ENCODE measurements at regions not wholly inside any gene's neighbourhood (a gene's known extent, or its start where the extent isn't known, plus 50 kb on each side); places are given as distances from the start of the nearest gene placed in this dataset.

DNA sequence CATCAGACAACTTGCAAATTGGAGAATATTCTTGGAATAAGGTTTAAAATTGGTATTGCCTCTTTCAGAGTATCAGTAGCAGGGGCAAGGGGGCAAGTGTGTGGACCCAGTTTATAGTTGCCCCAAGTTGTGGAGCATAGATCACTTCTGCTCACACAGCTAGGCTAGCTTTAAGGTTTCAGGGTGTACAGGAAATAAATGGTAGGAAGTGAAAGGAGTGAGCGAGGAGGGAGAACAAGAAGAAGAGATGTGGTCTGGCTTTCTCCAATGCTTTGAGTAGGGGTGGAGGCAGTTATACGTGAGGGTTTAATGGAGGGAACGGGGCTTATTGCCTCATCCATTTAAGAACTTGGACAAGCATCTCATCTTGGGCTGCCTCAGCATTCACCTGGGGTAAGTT lies 290.0 kb upstream of the CFAP20DC start:
- TF ChIP-seq, protein P1, sequence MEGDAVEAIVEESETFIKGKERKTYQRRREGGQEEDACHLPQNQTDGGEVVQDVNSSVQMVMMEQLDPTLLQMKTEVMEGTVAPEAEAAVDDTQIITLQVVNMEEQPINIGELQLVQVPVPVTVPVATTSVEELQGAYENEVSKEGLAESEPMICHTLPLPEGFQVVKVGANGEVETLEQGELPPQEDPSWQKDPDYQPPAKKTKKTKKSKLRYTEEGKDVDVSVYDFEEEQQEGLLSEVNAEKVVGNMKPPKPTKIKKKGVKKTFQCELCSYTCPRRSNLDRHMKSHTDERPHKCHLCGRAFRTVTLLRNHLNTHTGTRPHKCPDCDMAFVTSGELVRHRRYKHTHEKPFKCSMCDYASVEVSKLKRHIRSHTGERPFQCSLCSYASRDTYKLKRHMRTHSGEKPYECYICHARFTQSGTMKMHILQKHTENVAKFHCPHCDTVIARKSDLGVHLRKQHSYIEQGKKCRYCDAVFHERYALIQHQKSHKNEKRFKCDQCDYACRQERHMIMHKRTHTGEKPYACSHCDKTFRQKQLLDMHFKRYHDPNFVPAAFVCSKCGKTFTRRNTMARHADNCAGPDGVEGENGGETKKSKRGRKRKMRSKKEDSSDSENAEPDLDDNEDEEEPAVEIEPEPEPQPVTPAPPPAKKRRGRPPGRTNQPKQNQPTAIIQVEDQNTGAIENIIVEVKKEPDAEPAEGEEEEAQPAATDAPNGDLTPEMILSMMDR (conservative IDR thresholded peaks at IDR 0.05): no peak
- Mint-ChIP-seq H3K27me3 (ENCODE audit: insufficient read depth) (peaks cover 1% of the 10 kb centered on the region), H3K36me3 (ENCODE audit: low read depth) (no peaks in the 10 kb centered on the region), H3K4me1 (peaks cover 3% of the 10 kb centered on the region), H3K4me3 (no peak overlapping the region), H3K9me3 (no peaks in the 10 kb centered on the region), H3K27ac (no peak overlapping the region)
- Histone ChIP-seq H3K9me3 (ENCODE audit: control insufficient read depth, low read length) (no peaks in the 10 kb centered on the region), H3K27ac (ENCODE audit: low read depth, low read length) (no peak overlapping the region), H3K4me3 (ENCODE audit: low read length) (no peak overlapping the region), H3K27me3 (ENCODE audit: control insufficient read depth, insufficient read depth, low read length, poor library complexity, severe bottlenecking) (no peaks in the 10 kb centered on the region), H3K4me1 (ENCODE audit: control insufficient read depth, insufficient read depth, low read length) (no peaks in the 10 kb centered on the region), H3K9ac (ENCODE audit: extremely low read depth, low read length, poor library complexity, severe bottlenecking) (no peak overlapping the region), H3K36me3 (ENCODE audit: control insufficient read depth, insufficient read depth, low read length) (no peaks in the 10 kb centered on the region)
- 85 to 100% methylated on average over 2 to 3 of the region's 3 CpGs for WGBS, 2 experiments (ENCODE audit: insufficient coverage in 1 of 2, insufficient read length in 1 of 2)
- no peak for DNase-seq

DNA sequence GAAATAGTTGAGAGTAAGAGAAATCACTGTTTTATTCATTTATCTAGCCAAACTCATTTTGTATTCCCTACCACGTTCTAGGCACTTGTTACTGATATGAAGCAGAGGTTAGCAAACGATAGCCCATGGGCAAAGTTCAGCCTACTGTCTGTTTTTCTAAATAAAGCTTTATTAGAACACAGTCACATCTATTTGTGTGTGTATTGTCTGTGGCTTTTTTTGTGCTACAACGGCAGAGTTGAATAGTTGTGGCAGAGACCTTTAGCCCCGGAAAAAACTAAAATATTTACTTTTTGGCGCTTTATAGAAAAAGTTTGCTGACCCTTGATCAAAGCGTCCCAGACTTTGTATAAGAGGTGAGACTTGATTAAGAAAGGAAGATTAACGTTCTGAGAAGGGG lies 289.1 kb upstream of the CFAP20DC start:
- Mint-ChIP-seq H3K27ac (no peak overlapping the region), H3K4me3 (no peak overlapping the region), H3K9me3 (peaks cover 2% of the 10 kb centered on the region), H3K4me1 (peaks cover 3% of the 10 kb centered on the region), H3K36me3 (ENCODE audit: low read depth) (peaks cover 2% of the 10 kb centered on the region), H3K27me3 (ENCODE audit: insufficient read depth) (peaks cover 1% of the 10 kb centered on the region)
- DNase-seq: no peak
- Histone ChIP-seq H3K9ac (ENCODE audit: extremely low read depth, low read length, poor library complexity, severe bottlenecking) (no peak overlapping the region), H3K36me3 (ENCODE audit: control insufficient read depth, insufficient read depth, low read length) (no peaks in the 10 kb centered on the region), H3K27me3 (ENCODE audit: control insufficient read depth, insufficient read depth, low read length, poor library complexity, severe bottlenecking) (no peaks in the 10 kb centered on the region), H3K4me3 (ENCODE audit: low read length) (no peak overlapping the region), H3K27ac (ENCODE audit: low read depth, low read length) (no peak overlapping the region), H3K4me1 (ENCODE audit: control insufficient read depth, insufficient read depth, low read length) (no peaks in the 10 kb centered on the region), H3K9me3 (ENCODE audit: control insufficient read depth, low read length) (no peaks in the 10 kb centered on the region)
- TF ChIP-seq, protein P1 (conservative IDR thresholded peaks at IDR 0.05): no peak
- WGBS, 2 experiments (ENCODE audit: insufficient coverage in 1 of 2, insufficient read length in 1 of 2): 84 to 87% methylated on average over 6 to 7 of the region's 7 CpGs

DNA sequence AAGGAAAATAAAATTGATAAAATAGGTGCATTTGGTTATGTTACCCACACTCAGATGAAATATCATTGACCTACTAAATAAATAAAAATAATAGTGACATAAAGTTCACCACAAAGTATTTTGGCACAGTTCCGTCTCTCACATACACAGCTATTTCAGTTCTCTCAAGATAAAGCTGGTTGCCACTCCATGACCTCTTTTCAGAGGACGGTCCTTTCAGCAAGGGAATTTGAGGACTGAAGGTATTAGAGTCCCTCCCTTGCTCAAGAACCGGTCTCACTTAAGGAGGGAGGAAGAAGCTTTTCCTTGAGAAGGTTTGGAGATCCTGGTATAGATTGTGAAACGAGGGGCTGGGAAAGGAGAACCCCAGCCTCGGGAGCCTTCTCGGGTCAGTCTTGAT lies 285.5 kb upstream of the CFAP20DC start:
- H3K4me3 ChIP-seq (ENCODE audit: low read length): no peak overlapping the region
- no peaks in the 10 kb centered on the region for H3K4me1 ChIP-seq (ENCODE audit: control insufficient read depth, insufficient read depth, low read length)
- 91% methylated on average over 6 of the region's 6 CpGs; no CpG with 5 or more reads in 1 of the 2 experiments for WGBS, 2 experiments (ENCODE audit: insufficient coverage in 1 of 2, insufficient read length in 1 of 2)
- H3K36me3 ChIP-seq (ENCODE audit: control insufficient read depth, insufficient read depth, low read length): no peaks in the 10 kb centered on the region
- no peak for DNase-seq
- H3K27ac ChIP-seq (ENCODE audit: low read depth, low read length): no peak overlapping the region
- Mint-ChIP-seq H3K27ac (no peak overlapping the region), H3K4me3 (no peak overlapping the region), H3K36me3 (ENCODE audit: low read depth) (peaks cover 2% of the 10 kb centered on the region), H3K4me1 (no peaks in the 10 kb centered on the region), H3K27me3 (ENCODE audit: insufficient read depth) (peaks cover 1% of the 10 kb centered on the region), H3K9me3 (peaks cover 12% of the 10 kb centered on the region)
- no peaks in the 10 kb centered on the region for H3K27me3 ChIP-seq (ENCODE audit: control insufficient read depth, insufficient read depth, low read length, poor library complexity, severe bottlenecking)
- no peaks in the 10 kb centered on the region for H3K9me3 ChIP-seq (ENCODE audit: control insufficient read depth, low read length)
- TF ChIP-seq, protein P1 (conservative IDR thresholded peaks at IDR 0.05): no peak
- no peak overlapping the region for H3K9ac ChIP-seq (ENCODE audit: extremely low read depth, low read length, poor library complexity, severe bottlenecking)

All from endodermal cell (in vitro differentiated cells).